Activated CD8-positive, alpha-beta memory T cell treated with anti-CD3 and anti-CD28 coated beads, Interleukin-2, amount 50 U/mL, for 1 hour (primary cell): ENCODE measurements at regions not wholly inside any gene's neighbourhood (a gene's known extent, or its start where the extent isn't known, plus 50 kb on each side); places are given as distances from the start of the nearest gene placed in this dataset.

ENCODE experiments used
- DNase-seq: peaks from one replicate; pipeline ENCODE4 v3.0.0-alpha.2; 2020; ENCODE audit errors: extremely low read depth

GRCh38 chr7:142365410-142365842 lies 107.6 kb upstream of the PRSS58 start:
- no peak for DNase-seq

GRCh38 chr7:142364551-142364950 lies 106.7 kb upstream of the PRSS58 start:
- no peak for DNase-seq

GRCh38 chr7:142362349-142362748 lies 104.5 kb upstream of the PRSS58 start:
- no peak for DNase-seq

GRCh38 chr7:142359694-142360279 lies 101.9 kb upstream of the PRSS58 start:
- no peak for DNase-seq

- no peak for DNase-seq
These were observed 100.2 kb upstream of the PRSS58 start for GRCh38 chr7:142357953-142358520.

GRCh38 chr7:142356166-142356565 lies 98.3 kb upstream of the PRSS58 start:
- DNase-seq: no peak

- no peak for DNase-seq
These were observed 97.5 kb upstream of the PRSS58 start for GRCh38 chr7:142355328-142355727.

- no peak for DNase-seq
These were observed 95.5 kb upstream of the PRSS58 start for GRCh38 chr7:142353147-142354060.

GRCh38 chr7:142352543-142352942 lies 94.7 kb upstream of the PRSS58 start:
- DNase-seq: no peak

GRCh38 chr7:142351145-142351544 lies 93.3 kb upstream of the PRSS58 start:
- DNase-seq: no peak

GRCh38 chr7:142349670-142350405 lies 92.0 kb upstream of the PRSS58 start:
- DNase-seq: no peak

GRCh38 chr7:142348921-142349405 lies 91.1 kb upstream of the PRSS58 start:
- DNase-seq: no peak

- DNase-seq: no peak
These were observed 90.2 kb upstream of the PRSS58 start for GRCh38 chr7:142348100-142348499.

GRCh38 chr7:142347091-142347490 lies 89.2 kb upstream of the PRSS58 start:
- no peak for DNase-seq

- DNase-seq: no peak
These were observed 88.0 kb upstream of the PRSS58 start for GRCh38 chr7:142345811-142346210.

GRCh38 chr7:142338633-142339501 lies 81.0 kb upstream of the PRSS58 start:
- DNase-seq: no peak

GRCh38 chr7:142337054-142338001 lies 79.5 kb upstream of the PRSS58 start:
- no peak for DNase-seq

GRCh38 chr7:142334806-142335205 lies 76.9 kb upstream of the PRSS58 start:
- no peak for DNase-seq

GRCh38 chr7:142334236-142334635 lies 76.4 kb upstream of the PRSS58 start:
- no peak for DNase-seq

- no peak for DNase-seq
These were observed 74.6 kb upstream of the PRSS58 start for GRCh38 chr7:142332421-142332820.
